Retinal pigment epithelial cell (primary cell): ENCODE measurements at regions not wholly inside any gene's neighbourhood (a gene's known extent, or its start where the extent isn't known, plus 50 kb on each side); places are given as distances from the start of the nearest gene placed in this dataset.

Source experiments
- DNase-seq: peaks from one replicate; pipeline ENCODE4 v3.0.0-alpha.2; 2010; ENCODE audit warnings: low read depth
- H3K4me3 ChIP-seq: 2 replicates; pipeline ENCODE4 v1.5.1; 2011; ENCODE audit warnings: mild to moderate bottlenecking, low read length, control low read depth, moderate library complexity
- TF ChIP-seq, protein P1 (sequence below): conservative IDR thresholded peaks from 2 replicates; pipeline ENCODE4 v1.5.1; 2011; ENCODE audit warnings: low read depth, low read length, control low read depth, inconsistent platforms

DNA sequence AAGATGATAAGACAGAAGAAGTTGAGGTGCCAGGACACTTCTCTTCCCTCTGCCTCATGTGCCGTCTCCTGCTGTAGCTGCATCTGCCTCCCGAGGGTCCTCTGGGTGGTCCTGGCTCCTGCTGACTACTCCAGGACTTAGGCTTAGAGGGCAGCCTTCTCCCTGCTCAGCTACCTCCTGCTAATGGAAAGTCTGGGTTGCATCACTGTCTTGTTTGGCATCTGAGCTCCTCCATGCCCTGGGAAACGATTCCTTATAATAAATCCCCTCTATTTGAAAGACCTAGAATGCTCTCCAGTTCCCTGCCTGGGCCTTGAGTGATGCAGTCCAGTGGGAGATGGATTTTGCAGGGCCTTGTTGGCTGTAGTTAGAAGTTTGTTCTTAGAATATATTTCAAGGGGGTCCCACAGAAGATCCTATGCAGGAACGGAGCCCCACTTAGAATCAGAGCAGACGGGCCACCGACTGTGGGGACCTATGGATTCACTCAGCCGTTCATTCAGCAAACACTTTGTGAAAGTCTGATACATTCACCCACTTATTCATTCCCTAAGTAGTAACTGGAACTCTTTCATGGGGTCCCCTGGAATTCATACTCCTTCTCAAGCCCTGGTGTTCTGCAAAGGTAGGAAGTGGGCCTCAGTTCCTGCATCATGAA, 269.8 kb upstream of the HDAC4 start:
- TF ChIP-seq, protein P1, sequence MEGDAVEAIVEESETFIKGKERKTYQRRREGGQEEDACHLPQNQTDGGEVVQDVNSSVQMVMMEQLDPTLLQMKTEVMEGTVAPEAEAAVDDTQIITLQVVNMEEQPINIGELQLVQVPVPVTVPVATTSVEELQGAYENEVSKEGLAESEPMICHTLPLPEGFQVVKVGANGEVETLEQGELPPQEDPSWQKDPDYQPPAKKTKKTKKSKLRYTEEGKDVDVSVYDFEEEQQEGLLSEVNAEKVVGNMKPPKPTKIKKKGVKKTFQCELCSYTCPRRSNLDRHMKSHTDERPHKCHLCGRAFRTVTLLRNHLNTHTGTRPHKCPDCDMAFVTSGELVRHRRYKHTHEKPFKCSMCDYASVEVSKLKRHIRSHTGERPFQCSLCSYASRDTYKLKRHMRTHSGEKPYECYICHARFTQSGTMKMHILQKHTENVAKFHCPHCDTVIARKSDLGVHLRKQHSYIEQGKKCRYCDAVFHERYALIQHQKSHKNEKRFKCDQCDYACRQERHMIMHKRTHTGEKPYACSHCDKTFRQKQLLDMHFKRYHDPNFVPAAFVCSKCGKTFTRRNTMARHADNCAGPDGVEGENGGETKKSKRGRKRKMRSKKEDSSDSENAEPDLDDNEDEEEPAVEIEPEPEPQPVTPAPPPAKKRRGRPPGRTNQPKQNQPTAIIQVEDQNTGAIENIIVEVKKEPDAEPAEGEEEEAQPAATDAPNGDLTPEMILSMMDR: no peak
- DNase-seq: no peak

DNA sequence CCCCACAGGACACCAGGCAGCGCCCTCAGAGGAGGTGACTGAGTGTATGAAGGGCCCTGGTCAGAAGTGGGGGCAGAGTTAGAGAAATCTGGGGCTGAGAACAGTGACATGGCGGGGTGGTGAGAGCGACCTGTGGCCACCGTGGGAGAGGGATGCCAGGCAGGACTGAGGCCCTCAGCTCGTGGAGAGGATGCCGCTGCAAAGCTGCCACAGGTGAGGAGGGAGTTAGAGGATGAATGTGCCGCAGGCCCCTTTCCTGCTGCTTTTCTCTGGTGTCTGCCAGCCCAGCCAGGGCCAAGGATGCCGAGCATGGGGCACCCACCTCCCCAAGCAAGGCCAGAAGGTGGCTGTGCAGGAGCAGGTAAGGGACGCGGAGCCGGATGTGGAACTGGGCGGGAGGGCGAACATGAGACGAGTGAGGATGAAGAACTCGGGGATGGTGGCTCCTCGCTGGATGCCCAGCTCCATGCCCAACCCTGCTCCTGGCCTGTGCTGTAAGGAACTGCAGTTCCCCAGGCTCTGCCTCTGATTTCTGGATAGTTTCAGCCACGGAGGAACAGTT, 269.2 kb upstream of the HDAC4 start:
- no peak overlapping the region for H3K4me3 ChIP-seq
- DNase-seq: no peak
- TF ChIP-seq, protein P1: no peak

More for the DNA sequence above, 269.8 kb upstream of the HDAC4 start:
- no peak overlapping the region for H3K4me3 ChIP-seq

DNA sequence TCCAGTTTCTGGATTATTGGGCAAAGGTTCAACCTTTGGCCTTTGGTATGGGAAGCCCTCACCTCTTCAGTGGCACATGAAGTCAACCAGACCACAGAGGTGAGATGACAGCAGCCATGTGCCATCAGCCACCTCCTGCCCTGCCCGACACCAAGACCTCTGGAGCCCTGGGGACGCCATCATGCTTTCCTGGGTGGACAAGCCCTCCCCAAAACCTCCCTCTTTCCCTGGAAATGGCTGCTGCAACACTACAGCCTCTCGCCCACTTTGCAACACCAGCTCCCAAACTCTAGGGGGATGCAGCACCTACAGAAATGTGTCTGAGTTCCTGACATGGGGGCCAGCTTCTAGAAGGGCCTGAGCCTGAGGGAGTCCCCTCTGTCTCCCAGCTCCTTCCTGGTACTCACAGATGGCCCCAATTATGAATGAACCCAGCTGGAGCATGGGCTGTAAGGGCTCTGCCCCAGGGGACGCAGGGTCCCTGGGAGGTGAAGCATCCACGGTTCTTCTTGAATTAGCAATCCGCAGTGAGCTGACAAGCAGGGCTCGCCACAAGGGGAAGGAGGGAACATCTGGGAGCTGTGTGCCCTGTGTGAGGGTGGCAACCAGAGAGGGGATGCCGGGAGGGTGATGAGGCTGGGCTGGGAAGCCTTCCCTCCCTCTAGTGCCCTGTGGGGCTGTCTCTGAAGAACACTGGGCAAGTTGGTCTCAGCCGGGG, 268.5 kb upstream of the HDAC4 start:
- H3K4me3 ChIP-seq: no peak overlapping the region
- TF ChIP-seq, protein P1: no peak
- DNase-seq: no peak

DNA sequence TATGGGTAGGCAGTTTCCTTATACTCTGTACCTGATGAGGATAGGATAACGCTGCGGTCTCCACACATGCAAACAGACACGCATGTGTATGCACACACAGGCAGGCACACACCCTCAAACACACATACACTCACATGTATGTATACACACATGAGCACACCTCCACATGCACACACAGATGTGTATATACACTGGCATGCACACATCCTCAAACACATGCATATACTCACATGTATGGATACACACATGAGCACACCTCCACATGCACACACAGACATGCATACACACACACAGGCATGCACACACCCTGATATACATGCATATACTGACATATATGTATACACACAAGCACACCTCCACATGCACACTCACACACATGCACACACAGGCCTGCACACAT, 267.8 kb upstream of the HDAC4 start:
- DNase-seq: no peak
- no peak overlapping the region for H3K4me3 ChIP-seq
- TF ChIP-seq, protein P1: no peak

DNA sequence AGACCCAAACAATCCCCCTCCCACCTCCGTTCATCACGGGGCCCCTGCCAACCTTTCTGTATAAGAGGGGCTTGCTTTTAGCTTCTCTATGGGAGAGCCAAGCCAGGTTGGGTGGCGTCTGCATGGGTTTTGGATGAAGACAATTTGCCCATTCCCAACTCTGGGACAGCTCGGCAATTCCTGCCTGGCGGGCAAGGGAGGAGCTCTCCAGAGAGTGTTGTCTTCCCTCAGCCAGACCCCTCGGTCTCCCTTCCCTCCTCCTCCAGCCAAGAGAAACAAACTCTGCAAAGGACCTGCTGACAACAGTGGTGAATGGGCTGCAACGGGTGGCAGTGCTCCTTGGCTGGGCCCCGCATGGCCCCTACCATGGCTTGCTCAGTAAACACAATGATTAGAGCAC, 267.2 kb upstream of the HDAC4 start:
- no peak for DNase-seq
- no peak overlapping the region for H3K4me3 ChIP-seq
- TF ChIP-seq, protein P1: no peak

DNA sequence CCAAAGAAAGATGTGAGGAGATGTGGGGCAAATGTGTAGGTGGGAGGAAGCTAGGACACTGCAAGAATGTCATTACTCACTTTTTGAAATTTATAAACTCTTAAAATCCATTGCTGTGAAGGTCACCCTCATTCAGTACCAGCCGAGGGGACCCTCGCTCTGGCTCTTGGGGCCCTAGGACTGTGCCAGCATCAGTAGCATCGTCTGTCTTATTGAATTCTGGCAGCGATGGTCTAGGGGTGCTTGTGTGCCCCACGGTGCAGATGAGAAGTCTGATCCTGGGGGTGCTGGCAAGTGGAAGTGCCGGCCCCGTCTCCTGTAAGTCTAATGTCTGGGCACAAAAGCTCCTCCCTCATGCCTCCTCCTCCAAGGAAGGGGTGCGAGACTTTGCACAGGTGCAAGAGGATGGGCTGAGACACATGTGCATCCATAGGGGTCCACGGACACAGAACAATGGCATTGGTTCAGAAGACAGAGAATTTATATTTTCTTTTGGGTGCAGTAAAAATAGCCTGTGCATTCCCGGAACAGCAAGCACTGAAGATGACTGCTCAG, 266.7 kb upstream of the HDAC4 start:
- TF ChIP-seq, protein P1: no peak
- no peak overlapping the region for H3K4me3 ChIP-seq
- no peak for DNase-seq

DNA sequence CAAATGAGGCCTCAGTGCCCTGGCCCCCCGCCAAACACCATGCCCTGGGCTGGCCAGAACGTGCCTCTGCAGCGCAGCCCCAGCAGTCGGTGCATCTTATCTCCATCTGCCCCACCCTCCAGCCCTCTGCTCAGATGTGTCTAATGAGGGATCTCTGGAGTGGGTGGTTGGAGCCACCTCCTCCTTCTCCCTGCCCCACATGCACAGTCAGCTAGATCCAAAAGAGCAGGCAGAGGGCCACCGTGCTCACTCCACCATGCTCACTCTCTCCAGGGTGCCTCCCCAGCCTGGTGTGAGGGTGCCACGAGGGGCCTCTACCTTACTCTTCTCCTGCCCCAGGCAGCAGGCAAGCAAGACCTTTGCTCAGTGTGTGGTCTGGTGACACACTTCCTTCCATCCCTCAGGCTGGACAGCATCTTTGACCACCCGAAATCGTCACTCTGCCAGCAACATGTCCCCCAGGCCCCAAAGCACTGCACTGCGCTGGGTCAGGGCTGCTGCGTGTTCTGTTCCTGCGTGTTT, 266.1 kb upstream of the HDAC4 start:
- no peak for DNase-seq
- TF ChIP-seq, protein P1: no peak
- no peak overlapping the region for H3K4me3 ChIP-seq
